H9 (cell line): ENCODE measurements at regions not wholly inside any gene's neighbourhood (a gene's known extent, or its start where the extent isn't known, plus 50 kb on each side); places are given as distances from the start of the nearest gene placed in this dataset.

ENCODE experiments used
- DNase-seq: peaks from one replicate; pipeline ENCODE4 v3.0.0-alpha.2; 2017
- H2AFZ ChIP-seq: one replicate; pipeline ENCODE4 v1.6.1; 2013; ENCODE audit warnings: mild to moderate bottlenecking, low read length, control low read depth, moderate library complexity
- H2AK5ac ChIP-seq: 2 replicates; pipeline ENCODE4 v1.6.1; 2013; ENCODE audit warnings: low read length, control low read depth, mixed read lengths; ENCODE audit not compliant: insufficient read length
- H2BK120ac ChIP-seq: one replicate; pipeline ENCODE4 v1.6.1; 2013; ENCODE audit warnings: low read depth, mild to moderate bottlenecking, low read length, control low read depth, inconsistent platforms; ENCODE audit not compliant: poor library complexity, severe bottlenecking
- H2BK12ac ChIP-seq: 2 replicates; pipeline ENCODE4 v1.6.1; 2013; ENCODE audit warnings: low read length, control low read depth, mixed read lengths, low read depth; ENCODE audit not compliant: insufficient read length
- H2BK15ac ChIP-seq: 2 replicates; pipeline ENCODE4 v1.6.1; 2013; ENCODE audit warnings: low read depth, low read length, control low read depth
- H2BK20ac ChIP-seq: one replicate; pipeline ENCODE4 v1.6.1; 2013; ENCODE audit warnings: low read depth, mild to moderate bottlenecking, low read length, control low read depth, inconsistent platforms; ENCODE audit not compliant: poor library complexity, severe bottlenecking
- H2BK5ac ChIP-seq: 2 replicates; pipeline ENCODE4 v1.6.1; 2013; ENCODE audit warnings: low read length, control low read depth, mixed read lengths; ENCODE audit not compliant: insufficient read length
- H3K14ac ChIP-seq: 2 replicates; pipeline ENCODE4 v1.6.1; 2013; ENCODE audit warnings: low read length, control low read depth; ENCODE audit not compliant: insufficient read depth
- H3K18ac ChIP-seq: 2 replicates; pipeline ENCODE4 v1.6.1; 2013; ENCODE audit warnings: low read depth, mild to moderate bottlenecking, mixed read lengths, low read length, control low read depth; ENCODE audit not compliant: insufficient read length
- H3K23ac ChIP-seq: 2 replicates; pipeline ENCODE4 v1.6.1; 2013; ENCODE audit warnings: low read length, control low read depth, mixed read lengths, low read depth; ENCODE audit not compliant: insufficient read length
- H3K23me2 ChIP-seq: 2 replicates; pipeline ENCODE4 v1.6.1; 2013; ENCODE audit warnings: low read depth, mild to moderate bottlenecking, mixed read lengths, low read length, control low read depth; ENCODE audit not compliant: insufficient read length, poor library complexity, severe bottlenecking
- H3K27ac ChIP-seq: 2 replicates; pipeline ENCODE4 v1.5.1; 2013; ENCODE audit warnings: low read length, control low read depth, mixed read lengths, low read depth; ENCODE audit not compliant: insufficient read length
- H3K27me3 ChIP-seq: 2 replicates; pipeline ENCODE4 v1.6.1; 2013; ENCODE audit warnings: low read length, control low read depth, inconsistent platforms; ENCODE audit not compliant: insufficient read depth
- H3K4ac ChIP-seq: 2 replicates; pipeline ENCODE4 v1.6.1; 2013; ENCODE audit warnings: low read depth, mild to moderate bottlenecking, control low read depth, inconsistent platforms, low read length, moderate library complexity
- H3K4me1 ChIP-seq: 2 replicates; pipeline ENCODE4 v1.6.1; 2013; ENCODE audit warnings: low read length, control low read depth, inconsistent platforms; ENCODE audit not compliant: insufficient read depth
- H3K4me2 ChIP-seq: 2 replicates; pipeline ENCODE4 v1.6.1; 2013; ENCODE audit warnings: low read length, control low read depth, mixed read lengths; ENCODE audit not compliant: insufficient read length, insufficient read depth
- H3K56ac ChIP-seq: 2 replicates; pipeline ENCODE4 v1.6.1; 2013; ENCODE audit warnings: low read depth, mild to moderate bottlenecking, mixed read lengths, low read length, control low read depth; ENCODE audit not compliant: insufficient read length
- H3K79me1 ChIP-seq: 2 replicates; pipeline ENCODE4 v1.6.1; 2013; ENCODE audit warnings: low read depth, mild to moderate bottlenecking, moderate library complexity, low read length, control low read depth, inconsistent platforms; ENCODE audit not compliant: insufficient read depth, poor library complexity, severe bottlenecking
- H3K79me2 ChIP-seq: 2 replicates; pipeline ENCODE4 v1.6.1; 2013; ENCODE audit warnings: low read length, control low read depth, inconsistent platforms; ENCODE audit not compliant: insufficient read depth
- H3K9ac ChIP-seq: 2 replicates; pipeline ENCODE4 v1.6.1; 2013; ENCODE audit warnings: low read length, control low read depth, mixed read lengths; ENCODE audit not compliant: insufficient read length; ENCODE audit errors: extremely low read depth
- H3K9me3 ChIP-seq: one replicate; pipeline ENCODE4 v1.6.1; 2013; ENCODE audit warnings: low read depth, low read length, inconsistent platforms; ENCODE audit not compliant: control insufficient read depth
- H3T11ph ChIP-seq: one replicate; pipeline ENCODE4 v1.6.1; 2013; ENCODE audit warnings: mild to moderate bottlenecking, low read length, control low read depth, inconsistent platforms
- H4K20me1 ChIP-seq: one replicate; pipeline ENCODE4 v1.6.1; 2013; ENCODE audit not compliant: control insufficient read depth, insufficient read length, insufficient read depth
- H4K5ac ChIP-seq: 2 replicates; pipeline ENCODE4 v1.6.1; 2013; ENCODE audit warnings: low read depth, mild to moderate bottlenecking, mixed read lengths, low read length, control low read depth; ENCODE audit not compliant: insufficient read length
- H4K8ac ChIP-seq: replicated peaks from 2 replicates; pipeline ENCODE4 v1.6.1; 2013; ENCODE audit warnings: low read length, control low read depth, mixed read lengths, low read depth; ENCODE audit not compliant: insufficient read length
- H4K91ac ChIP-seq: 2 replicates; pipeline ENCODE4 v1.6.1; 2013; ENCODE audit warnings: low read depth, mild to moderate bottlenecking, moderate library complexity, mixed read lengths, low read length, control low read depth; ENCODE audit not compliant: insufficient read length
- H3K27ac Mint-ChIP-seq, 3 experiments: 2 replicates in 2 of 3; 3 replicates in 1 of 3; pipeline ENCODE4 v1.8.0; 2020 to 2021; ENCODE audit warnings: mixed read lengths in 3 of 3, mild to moderate bottlenecking in 1 of 3, moderate library complexity in 1 of 3
- H3K27me3 Mint-ChIP-seq: 2 replicates; pipeline ENCODE4 v1.8.0; 2021; ENCODE audit warnings: low read depth, mild to moderate bottlenecking, moderate library complexity, mixed read lengths
- H3K36me3 Mint-ChIP-seq, 3 experiments: 2 replicates in 2 of 3; 3 replicates in 1 of 3; pipeline ENCODE4 v1.8.0; 2020 to 2021; ENCODE audit warnings: low read depth in 3 of 3, mixed read lengths in 3 of 3; ENCODE audit not compliant: insufficient read depth in 1 of 3
- H3K4me1 Mint-ChIP-seq, 2 experiments: 2 replicates each; pipeline ENCODE4 v1.8.0; 2020; ENCODE audit warnings: mixed read lengths in 2 of 2
- H3K4me3 Mint-ChIP-seq, 2 experiments: 2 replicates in 1 of 2; 3 replicates in 1 of 2; pipeline ENCODE4 v1.8.0; 2020 to 2021; ENCODE audit warnings: mild to moderate bottlenecking in 2 of 2, mixed read lengths in 2 of 2, moderate library complexity in 1 of 2
- H3K9me3 Mint-ChIP-seq, 2 experiments: 2 replicates in 1 of 2; 3 replicates in 1 of 2; pipeline ENCODE4 v1.8.0; 2020; ENCODE audit warnings: mild to moderate bottlenecking in 2 of 2, mixed read lengths in 2 of 2, moderate library complexity in 1 of 2
- WGBS: extraction: QIAGEN DNeasy Blood & Tissue Kit; methylation state at CpG from one replicate; pipeline ENCODE4 v1.1.7; 2013; ENCODE audit warnings: missing lambda C conversion rate, low lambda C conversion rate, mixed read lengths; ENCODE audit not compliant: insufficient read length; ENCODE audit errors: extremely low coverage; 5-methylcytosine and 5-hydroxymethylcytosine counted together
- TF ChIP-seq, protein P1 (sequence below): fragments of 200-600 bp; sonication (generic); conservative IDR thresholded peaks from 3 replicates; pipeline ENCODE4 v1.8.0; 2021; ENCODE audit warnings: antibody characterized with exemption, mild to moderate bottlenecking

- Histone ChIP-seq H2AK5ac (no peak overlapping the region), H2BK20ac (no peak overlapping the region), H4K91ac (no peak overlapping the region), H3K79me2 (no peaks in the 10 kb centered on the region), H4K8ac (no peak overlapping the region), H3K9ac (no peak overlapping the region), H3K27ac (no peak overlapping the region), H3K18ac (no peak overlapping the region), H3K4me2 (no peak overlapping the region), H3K23me2 (no peaks in the 10 kb centered on the region), H3K23ac (no peak overlapping the region), H2BK5ac (no peak overlapping the region), H4K5ac (no peak overlapping the region), H3K56ac (no peak overlapping the region), H2BK15ac (no peak overlapping the region), H2BK12ac (no peak overlapping the region), H2AFZ (no peak overlapping the region), H3K27me3 (no peaks in the 10 kb centered on the region), H3T11ph (no peak overlapping the region), H3K9me3 (no peaks in the 10 kb centered on the region), H3K4me1 (no peaks in the 10 kb centered on the region), H3K79me1 (no peaks in the 10 kb centered on the region), H3K14ac (no peak overlapping the region), H3K4ac (no peak overlapping the region), H4K20me1 (no peaks in the 10 kb centered on the region), H2BK120ac (no peak overlapping the region)
- no peak for DNase-seq
- TF ChIP-seq, protein P1, sequence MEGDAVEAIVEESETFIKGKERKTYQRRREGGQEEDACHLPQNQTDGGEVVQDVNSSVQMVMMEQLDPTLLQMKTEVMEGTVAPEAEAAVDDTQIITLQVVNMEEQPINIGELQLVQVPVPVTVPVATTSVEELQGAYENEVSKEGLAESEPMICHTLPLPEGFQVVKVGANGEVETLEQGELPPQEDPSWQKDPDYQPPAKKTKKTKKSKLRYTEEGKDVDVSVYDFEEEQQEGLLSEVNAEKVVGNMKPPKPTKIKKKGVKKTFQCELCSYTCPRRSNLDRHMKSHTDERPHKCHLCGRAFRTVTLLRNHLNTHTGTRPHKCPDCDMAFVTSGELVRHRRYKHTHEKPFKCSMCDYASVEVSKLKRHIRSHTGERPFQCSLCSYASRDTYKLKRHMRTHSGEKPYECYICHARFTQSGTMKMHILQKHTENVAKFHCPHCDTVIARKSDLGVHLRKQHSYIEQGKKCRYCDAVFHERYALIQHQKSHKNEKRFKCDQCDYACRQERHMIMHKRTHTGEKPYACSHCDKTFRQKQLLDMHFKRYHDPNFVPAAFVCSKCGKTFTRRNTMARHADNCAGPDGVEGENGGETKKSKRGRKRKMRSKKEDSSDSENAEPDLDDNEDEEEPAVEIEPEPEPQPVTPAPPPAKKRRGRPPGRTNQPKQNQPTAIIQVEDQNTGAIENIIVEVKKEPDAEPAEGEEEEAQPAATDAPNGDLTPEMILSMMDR: no peak
- no peaks in the 10 kb centered on the region for H3K36me3 Mint-ChIP-seq
- no peaks in the 10 kb centered on the region; a peak in 1 of 5 replicates for H3K9me3 Mint-ChIP-seq
- no CpG with 5 or more reads among the region's 2 CpGs for WGBS
- H3K27ac Mint-ChIP-seq: no peak overlapping the region
- no peaks in the 10 kb centered on the region for H3K27me3 Mint-ChIP-seq
- peaks cover 0 to 4% of the 10 kb centered on the region in 2 experiments; a peak in 2 of 4 replicates for H3K4me1 Mint-ChIP-seq
- H3K4me3 Mint-ChIP-seq: no peak overlapping the region
These were observed 894.1 kb upstream of the PIK3C3 start for GRCh38 chr18:41060967-41061366.
